CD4-positive, alpha-beta T cell treated with Interleukin-15 for 1 hour (primary cell): ENCODE measurements at regions not wholly inside any gene's neighbourhood (a gene's known extent, or its start where the extent isn't known, plus 50 kb on each side); places are given as distances from the start of the nearest gene placed in this dataset.
"Not testable (repeated sequence)": the region's sequence is repeated elsewhere in the genome, so short reads cannot be mapped to it uniquely, and the experiment has no call there.

Experiments used
- DNase-seq: peaks from one replicate; pipeline ENCODE4 v3.0.0-alpha.2; 2020

DNA sequence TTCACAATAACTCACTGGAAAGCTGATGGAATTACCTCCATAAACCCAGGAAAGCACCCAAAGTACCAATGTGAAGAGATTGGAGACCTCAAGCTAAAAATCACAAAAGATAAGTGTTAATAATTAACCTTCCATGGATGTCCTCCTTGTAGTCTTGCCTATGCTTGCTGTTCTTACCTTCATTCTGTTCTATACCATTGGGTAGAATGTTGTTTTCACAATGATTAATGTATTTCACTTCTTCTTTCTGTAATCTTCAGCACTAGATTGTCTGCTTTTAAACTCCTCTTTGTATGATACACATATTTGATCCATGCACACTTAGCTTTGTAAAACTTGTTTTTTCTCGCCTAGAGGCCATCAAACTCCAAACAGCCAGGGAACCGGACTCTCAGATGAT lies 570.3 kb downstream of the RAPGEF2 start:
- no peak for DNase-seq

- no peak for DNase-seq
These were observed 571.4 kb downstream of the RAPGEF2 start for GRCh38 chr4:159674241-159674640.

DNA sequence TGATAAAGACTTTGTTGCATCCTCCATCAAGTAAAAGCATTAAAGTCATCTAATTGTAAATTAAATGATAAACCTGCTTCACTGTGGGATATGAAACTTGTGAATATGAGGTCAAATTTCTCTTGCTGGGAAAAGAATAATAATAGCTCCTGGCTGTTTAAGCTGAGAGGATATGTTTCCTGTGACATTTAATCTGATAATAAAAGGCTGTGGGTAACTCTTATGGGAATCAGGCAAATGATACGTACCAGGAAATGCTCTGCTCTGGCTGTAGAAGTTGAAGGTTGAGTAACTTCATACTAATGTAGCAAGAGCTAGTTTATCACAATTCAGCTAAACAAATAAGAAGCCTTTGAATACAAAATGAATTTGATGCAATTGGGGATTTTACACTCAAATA lies 574.6 kb downstream of the RAPGEF2 start:
- DNase-seq = no peak

GRCh38 chr4:159682996-159683395 lies 580.1 kb downstream of the RAPGEF2 start:
- no peak for DNase-seq

GRCh38 chr4:159684061-159684460 lies 581.2 kb downstream of the RAPGEF2 start:
- no peak for DNase-seq

DNA sequence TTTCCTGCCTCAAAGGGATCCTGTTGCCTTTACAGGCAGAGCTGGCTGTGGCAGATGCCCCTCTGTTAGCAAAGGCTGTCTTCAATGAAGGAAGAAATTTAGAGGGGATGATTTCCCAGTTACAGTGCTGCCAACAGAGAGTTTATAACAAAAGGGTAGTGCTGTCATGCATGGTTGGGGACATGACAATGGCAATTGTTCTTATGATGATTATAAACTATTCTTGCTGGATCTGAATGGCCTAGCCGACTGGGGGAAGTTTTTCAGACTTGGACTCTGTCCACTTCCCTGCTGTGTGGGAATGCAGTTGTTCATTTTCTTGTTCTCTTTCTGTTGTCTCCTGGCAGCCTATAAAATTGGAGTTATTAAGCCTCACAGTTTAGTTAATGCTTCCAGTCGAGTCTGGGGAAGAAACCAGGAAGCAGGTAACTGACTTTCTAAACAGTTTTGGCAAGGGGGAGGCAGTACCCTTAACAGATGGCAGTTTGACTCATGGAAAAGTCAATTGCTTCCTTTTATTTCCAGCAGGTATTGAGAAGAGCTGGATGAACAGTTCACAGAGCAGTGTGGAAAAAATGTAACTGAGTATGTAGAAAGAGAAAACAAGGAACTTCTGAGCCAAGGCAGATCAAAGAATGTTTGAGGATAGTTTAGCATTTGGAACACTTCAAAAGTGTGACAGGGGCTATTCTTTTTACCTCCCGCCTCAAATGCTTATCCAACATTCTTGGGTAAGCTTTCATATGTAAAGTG lies 582.6 kb downstream of the RAPGEF2 start:
- no peak for DNase-seq

- DNase-seq = no peak
These were observed 586.6 kb downstream of the RAPGEF2 start for GRCh38 chr4:159689526-159689925.

DNA sequence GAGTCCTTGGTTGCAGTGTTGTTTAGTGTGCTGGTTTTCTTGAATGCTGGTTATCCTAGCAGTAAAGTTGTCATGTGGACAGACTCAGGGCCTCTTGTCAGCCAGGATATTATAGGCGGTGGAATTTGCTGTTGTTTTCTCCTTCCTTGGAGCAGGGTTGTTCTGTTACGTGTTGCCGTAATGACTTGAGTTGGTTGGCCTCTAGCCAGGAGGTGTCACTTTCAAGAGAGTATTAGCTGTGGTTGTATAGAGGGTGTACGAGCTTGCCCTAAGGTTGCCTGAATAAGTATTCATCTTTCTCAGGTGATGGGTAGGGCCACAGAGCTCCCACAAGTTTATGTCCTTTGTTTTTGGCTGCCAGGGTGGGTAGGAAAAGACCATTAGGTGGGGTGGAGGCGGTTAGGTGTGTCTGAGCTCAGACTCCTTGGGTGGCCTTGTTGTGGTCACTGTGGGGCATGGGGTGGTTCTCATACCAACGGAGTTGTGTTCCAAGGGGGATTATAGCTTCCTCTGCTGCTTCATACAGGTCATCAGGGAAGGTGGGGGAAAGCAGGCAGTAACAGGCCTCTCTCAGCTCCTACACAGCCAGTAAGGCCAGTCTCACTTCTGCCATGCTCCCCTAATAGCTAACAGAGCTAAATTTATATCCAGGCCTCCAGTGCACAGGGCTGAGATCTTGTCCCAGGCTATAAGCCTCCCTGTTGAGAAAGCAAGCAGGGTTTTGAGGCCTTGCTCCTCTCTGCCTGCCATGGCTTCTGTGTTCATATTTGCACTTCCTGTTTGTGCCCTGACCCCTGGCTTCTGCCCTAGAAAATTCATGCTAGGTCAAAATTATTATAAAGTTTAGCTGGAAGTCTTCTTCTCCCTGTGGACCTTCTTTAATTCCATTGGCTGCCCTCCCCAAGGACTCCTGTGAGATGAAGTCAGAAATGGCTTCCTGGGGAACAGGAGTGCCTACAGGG lies 594.7 kb downstream of the RAPGEF2 start:
- DNase-seq = no peak

DNA sequence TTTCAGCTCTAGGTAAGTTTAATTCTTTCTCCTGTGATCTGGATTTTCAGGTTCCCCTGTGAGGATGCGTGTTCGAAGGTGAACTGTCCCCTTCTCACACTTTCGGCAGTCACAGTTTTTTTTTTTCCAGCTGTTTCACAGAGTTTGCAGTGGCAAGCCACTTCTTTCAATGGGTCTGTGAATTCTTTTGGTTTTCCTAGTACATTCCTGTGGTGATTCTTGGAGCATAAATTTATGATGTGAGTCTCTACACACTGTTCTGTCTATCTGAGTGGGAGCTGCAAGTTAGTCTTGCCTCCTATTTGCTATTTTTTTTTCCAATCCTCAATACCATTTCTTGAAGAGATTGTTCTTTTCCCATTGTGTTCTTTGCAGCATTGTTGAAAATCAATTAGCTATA lies 595.5 kb downstream of the RAPGEF2 start:
- DNase-seq = no peak

GRCh38 chr4:159702200-159702599 lies 599.3 kb downstream of the RAPGEF2 start:
- DNase-seq = no peak

DNA sequence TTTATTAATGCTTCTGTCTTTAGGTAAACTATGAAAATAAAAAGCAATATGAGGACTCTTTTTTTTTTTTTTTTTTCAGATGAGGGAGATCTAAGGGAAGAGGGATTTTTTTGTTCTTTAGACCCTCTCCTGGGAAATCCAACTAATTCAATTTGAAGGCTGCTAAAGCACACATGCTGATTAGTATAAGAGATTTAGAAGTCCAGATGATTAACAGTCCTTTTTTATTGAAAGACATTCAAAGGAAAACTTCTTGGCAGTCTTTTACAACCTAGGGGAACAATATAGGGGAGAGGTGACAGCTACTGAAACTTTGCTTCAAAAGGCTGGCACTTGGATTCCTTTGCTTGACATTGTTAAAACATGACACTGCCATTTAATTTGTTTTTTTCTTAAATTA lies 602.5 kb downstream of the RAPGEF2 start:
- DNase-seq = no peak

DNA sequence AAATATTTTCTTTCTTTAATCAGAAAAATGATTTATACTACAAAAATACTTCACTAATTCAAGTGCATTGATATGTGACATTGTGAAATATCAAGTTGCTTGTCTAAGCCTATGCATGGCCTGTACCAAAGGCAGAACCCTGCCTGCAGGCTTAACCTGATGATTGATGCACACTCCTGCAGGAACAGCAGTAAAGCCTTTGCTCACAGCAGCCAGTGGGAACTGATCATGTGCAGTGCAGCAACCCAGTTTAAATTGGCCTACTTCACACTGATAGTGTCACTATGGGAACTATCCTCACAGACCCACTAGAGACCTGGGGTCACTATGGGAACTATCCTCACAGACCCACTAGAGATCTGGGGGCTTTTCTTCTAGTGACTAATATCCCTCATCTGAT lies 603.8 kb downstream of the RAPGEF2 start:
- no peak for DNase-seq

- not testable (repeated sequence) for DNase-seq
These were observed 612.3 kb downstream of the RAPGEF2 start for GRCh38 chr4:159715180-159715579.

DNA sequence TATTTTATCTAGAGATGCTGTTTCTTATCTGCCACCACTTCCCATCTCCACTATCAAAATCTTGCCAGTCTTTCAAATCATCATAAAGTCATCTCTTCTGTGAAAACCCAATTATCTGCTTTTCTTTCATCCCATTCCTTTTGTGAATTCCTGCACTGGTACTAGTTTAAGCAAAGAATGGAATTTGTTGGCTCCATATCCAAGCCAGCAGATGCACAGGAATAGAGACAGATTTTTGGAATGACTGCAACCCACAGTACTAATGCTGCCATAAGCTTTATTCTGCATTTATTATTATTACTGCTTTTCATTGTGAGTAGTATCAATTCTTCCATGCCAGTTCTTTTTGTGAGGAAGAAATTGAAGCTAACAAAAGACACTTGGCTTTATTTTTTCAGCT lies 616.7 kb downstream of the RAPGEF2 start:
- no peak for DNase-seq

DNA sequence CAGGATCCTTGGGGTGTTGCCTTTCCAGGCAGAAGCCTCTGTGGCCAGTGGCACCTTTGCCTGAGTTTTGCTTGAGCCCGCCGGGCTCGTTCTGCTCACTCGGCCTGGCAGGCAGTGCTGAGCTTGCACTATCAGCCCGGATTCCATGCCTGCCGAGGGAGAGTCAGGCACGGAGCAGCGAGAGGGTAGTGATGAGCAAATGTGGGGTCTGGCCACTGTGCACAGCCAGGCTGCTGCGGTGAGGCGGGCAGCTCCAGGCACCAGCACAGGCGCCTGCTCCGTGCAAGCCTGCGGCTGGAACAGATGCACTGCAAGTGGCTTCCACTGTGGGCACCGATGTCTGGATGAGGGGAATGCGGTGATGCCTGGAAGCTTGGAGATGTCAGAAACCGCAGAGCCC lies 619.2 kb downstream of the RAPGEF2 start:
- DNase-seq = no peak

- DNase-seq = no peak
These were observed 620.0 kb downstream of the RAPGEF2 start for GRCh38 chr4:159722918-159723317.

GRCh38 chr4:159723341-159724048 lies 620.6 kb downstream of the RAPGEF2 start:
- no peak for DNase-seq

DNA sequence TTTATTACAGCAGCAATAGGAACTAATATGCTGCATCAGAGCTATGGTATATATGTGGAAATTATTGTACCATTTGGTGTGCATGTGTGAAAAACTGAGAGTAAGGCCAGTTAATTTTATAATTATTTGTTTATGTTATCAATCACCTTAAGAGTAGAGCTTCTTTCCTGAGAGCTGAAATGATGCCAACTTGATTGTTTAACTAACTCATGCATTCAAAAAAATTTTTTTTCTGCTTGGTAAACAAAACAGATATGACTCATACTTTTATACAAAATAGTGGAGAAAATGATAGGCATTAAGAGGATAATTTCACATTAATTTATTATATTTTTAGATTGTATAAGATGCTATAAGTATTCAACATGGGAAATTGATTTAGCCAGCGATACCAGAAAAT lies 622.7 kb downstream of the RAPGEF2 start:
- DNase-seq = no peak

GRCh38 chr4:159735281-159736207 lies 632.7 kb downstream of the RAPGEF2 start:
- DNase-seq = no peak

DNA sequence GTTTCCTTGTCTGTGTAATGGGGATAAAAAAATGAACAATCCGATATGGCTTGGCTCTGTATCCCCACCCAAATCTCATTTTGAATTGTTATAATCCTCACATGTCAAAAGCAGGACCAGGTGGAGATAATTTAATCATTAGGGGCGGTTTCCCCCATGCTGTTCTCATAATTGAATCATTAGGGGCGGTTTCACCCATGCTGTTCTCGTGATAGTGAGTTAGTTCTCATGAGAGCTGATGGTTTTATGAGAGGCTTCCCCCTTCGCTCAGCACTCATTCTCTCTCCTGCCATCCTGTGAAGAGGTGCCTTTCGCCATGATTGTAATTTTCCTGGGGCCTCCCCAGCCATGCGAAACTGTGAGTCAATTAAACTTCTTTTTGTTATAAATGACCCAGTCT lies 633.5 kb downstream of the RAPGEF2 start:
- no peak for DNase-seq

- DNase-seq = no peak
These were observed 641.1 kb downstream of the RAPGEF2 start for GRCh38 chr4:159743971-159744370.

DNA sequence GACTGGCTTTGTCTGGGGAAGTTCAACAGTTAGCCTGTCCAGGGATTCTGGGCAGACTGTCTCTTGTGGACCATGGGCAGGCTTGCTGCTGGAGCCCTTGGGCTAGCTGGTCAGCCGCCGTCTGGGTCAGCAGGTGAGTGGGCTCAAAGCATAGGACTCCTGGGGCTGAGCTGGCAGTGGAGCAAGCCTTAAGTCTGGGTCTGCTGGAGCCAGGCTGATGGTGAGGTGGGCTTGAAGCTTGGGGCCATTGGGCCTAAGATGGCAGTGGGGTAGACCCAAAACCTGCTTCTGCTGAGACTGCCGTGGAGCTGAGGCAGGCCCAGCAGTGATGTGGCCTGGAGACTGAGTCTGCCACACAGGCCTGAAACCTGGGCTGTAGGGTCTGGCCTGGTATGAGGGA lies 645.1 kb downstream of the RAPGEF2 start:
- DNase-seq = no peak
